WTC11 (cell line): ENCODE measurements at regions not wholly inside any gene's neighbourhood (a gene's known extent, or its start where the extent isn't known, plus 50 kb on each side); places are given as distances from the start of the nearest gene placed in this dataset.
A peak's percentile ranks its signal among the peaks of the same experiment; 100 is the strongest.
"Not testable (repeated sequence)": the region's sequence is repeated elsewhere in the genome, so short reads cannot be mapped to it uniquely, and the experiment has no call there.

Experiments used
- ATAC-seq: fragments of 200-7000 bp; cut with Tn5 transposase; 2 replicates; pipeline ENCODE4 v1.10.0; 2021; ENCODE audit warnings: mild to moderate bottlenecking, moderate library complexity
- CTCF ChIA-PET: fragments of 300-600 bp; sonication (Branson Sonifier 250); formaldehyde crosslinking; loops from one replicate; lab custom pipeline; 2021; ENCODE audit warnings: antibody characterized with exemption; lab: Charles Lee
- POLR2A ChIA-PET: fragments of 350-600 bp; sonication (Branson Sonifier 250); formaldehyde crosslinking; loops from one replicate; lab custom pipeline; 2021; ENCODE audit warnings: antibody characterized with exemption; lab: Charles Lee
- DNase-seq: peaks from one replicate; pipeline ENCODE4 v3.0.0; 2021; ENCODE audit warnings: low spot score
- H3K27ac Mint-ChIP-seq: 2 replicates; pipeline ENCODE4 v1.8.0; 2021; ENCODE audit warnings: mixed read lengths
- H3K27me3 Mint-ChIP-seq: 2 replicates; pipeline ENCODE4 v1.8.0; 2021; ENCODE audit warnings: low read depth, mild to moderate bottlenecking, moderate library complexity, mixed read lengths
- H3K36me3 Mint-ChIP-seq: 2 replicates; pipeline ENCODE4 v1.8.0; 2021; ENCODE audit warnings: mixed read lengths
- H3K4me1 Mint-ChIP-seq: 2 replicates; pipeline ENCODE4 v1.8.0; 2022; ENCODE audit warnings: mixed read lengths
- H3K4me3 Mint-ChIP-seq: 2 replicates; pipeline ENCODE4 v1.8.0; 2021; ENCODE audit warnings: mild to moderate bottlenecking, moderate library complexity, mixed read lengths
- H3K9me3 Mint-ChIP-seq: 2 replicates; pipeline ENCODE4 v1.8.0; 2021; ENCODE audit warnings: mixed read lengths
- ELF4 ChIP-seq: sonication (generic); formaldehyde crosslinking; IDR thresholded peaks from 2 replicates; pipeline ENCODE4 v1.8.1; 2022; ENCODE audit warnings: low read depth, mild to moderate bottlenecking, moderate library complexity, missing genetic modification reagents
- FOXP1 ChIP-seq: sonication (generic); formaldehyde crosslinking; IDR thresholded peaks from 2 replicates; pipeline ENCODE4 v1.8.0; 2022; ENCODE audit warnings: missing genetic modification reagents, mild to moderate bottlenecking, moderate library complexity, borderline replicate concordance
- IRF2 ChIP-seq: sonication (generic); formaldehyde crosslinking; IDR thresholded peaks from 2 replicates; pipeline ENCODE4 v1.8.0; 2022; ENCODE audit warnings: low read depth, missing genetic modification reagents, borderline replicate concordance
- SMAD3 ChIP-seq: sonication (generic); formaldehyde crosslinking; IDR thresholded peaks from 2 replicates; pipeline ENCODE4 v1.8.0; 2022; ENCODE audit warnings: missing genetic modification reagents, mild to moderate bottlenecking, borderline replicate concordance
- TEAD1 ChIP-seq: sonication (generic); formaldehyde crosslinking; IDR thresholded peaks from 2 replicates; pipeline ENCODE4 v1.8.0; 2022; ENCODE audit warnings: mild to moderate bottlenecking, missing genetic modification reagents
- TEAD4 ChIP-seq: sonication (generic); formaldehyde crosslinking; IDR thresholded peaks from 2 replicates; pipeline ENCODE4 v1.8.0; 2022; ENCODE audit warnings: mild to moderate bottlenecking, missing genetic modification reagents
- ZNF396 ChIP-seq: fragments of 250-450 bp; sonication (Bioruptor Pico); IDR thresholded peaks from 2 replicates; pipeline ENCODE4 v1.8.0; 2021; ENCODE audit warnings: mild to moderate bottlenecking, moderate library complexity, borderline replicate concordance
- TF ChIP-seq, protein P1 (sequence below): sonication (generic); formaldehyde crosslinking; IDR thresholded peaks from 2 replicates; pipeline ENCODE4 v1.8.0; 2023; ENCODE audit warnings: missing genetic modification reagents
- TF ChIP-seq, protein P2 (sequence below): sonication (generic); formaldehyde crosslinking; IDR thresholded peaks from 2 replicates; pipeline ENCODE4 v1.8.0; 2022; ENCODE audit warnings: mild to moderate bottlenecking, missing genetic modification reagents
- TF ChIP-seq, protein P3 (sequence below): fragments of 250-450 bp; sonication (Bioruptor Pico); IDR thresholded peaks from 2 replicates; pipeline ENCODE4 v2.1.2; 2022; ENCODE audit warnings: mild to moderate bottlenecking, moderate library complexity
- TF ChIP-seq, protein P4 (sequence below): sonication (generic); formaldehyde crosslinking; IDR thresholded peaks from 2 replicates; pipeline ENCODE4 v1.8.1; 2022; ENCODE audit warnings: low read depth, missing genetic modification reagents, borderline replicate concordance
- TF ChIP-seq, protein P5 (sequence below): sonication (generic); formaldehyde crosslinking; IDR thresholded peaks from 2 replicates; pipeline ENCODE4 v1.8.1; 2023; ENCODE audit warnings: mild to moderate bottlenecking, missing genetic modification reagents
- TF ChIP-seq, protein P6 (sequence below): sonication (generic); formaldehyde crosslinking; IDR thresholded peaks from 2 replicates; pipeline ENCODE4 v1.8.0; 2022; ENCODE audit warnings: mild to moderate bottlenecking, missing genetic modification reagents
- TF ChIP-seq, protein P7 (sequence below): fragments of 250-450 bp; sonication (Bioruptor Pico); IDR thresholded peaks from 2 replicates; pipeline ENCODE4 v1.9.0; 2021; ENCODE audit warnings: mild to moderate bottlenecking
- TF ChIP-seq, protein P8 (sequence below): sonication (generic); formaldehyde crosslinking; IDR thresholded peaks from 2 replicates; pipeline ENCODE4 v1.8.1; 2023; ENCODE audit warnings: mild to moderate bottlenecking, missing genetic modification reagents, borderline replicate concordance

DNA sequence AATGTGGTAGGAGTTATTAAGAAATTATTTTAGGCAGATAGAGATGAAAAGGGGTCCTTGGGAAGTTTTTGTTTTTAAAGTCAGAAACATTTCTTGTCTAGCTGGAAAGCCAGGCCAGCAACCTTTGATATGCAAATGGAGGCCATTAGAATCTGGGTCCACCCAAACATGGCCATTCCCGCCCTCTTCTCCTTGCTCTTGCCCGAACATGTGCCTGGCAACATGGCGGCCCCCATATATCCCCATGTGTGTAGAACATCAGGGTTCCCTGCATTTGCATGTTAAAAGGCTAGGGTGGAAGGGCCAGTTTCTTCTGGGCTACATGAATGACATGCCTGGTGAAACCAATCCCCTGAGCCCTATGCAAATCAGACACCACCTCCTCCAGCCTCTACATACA lies 80.7 kb upstream of the PLAC8 start:
- TF ChIP-seq IRF2 (CRISPR knock-in tag) (no peak), TEAD4 (no peak)
- TF ChIP-seq, protein P1, sequence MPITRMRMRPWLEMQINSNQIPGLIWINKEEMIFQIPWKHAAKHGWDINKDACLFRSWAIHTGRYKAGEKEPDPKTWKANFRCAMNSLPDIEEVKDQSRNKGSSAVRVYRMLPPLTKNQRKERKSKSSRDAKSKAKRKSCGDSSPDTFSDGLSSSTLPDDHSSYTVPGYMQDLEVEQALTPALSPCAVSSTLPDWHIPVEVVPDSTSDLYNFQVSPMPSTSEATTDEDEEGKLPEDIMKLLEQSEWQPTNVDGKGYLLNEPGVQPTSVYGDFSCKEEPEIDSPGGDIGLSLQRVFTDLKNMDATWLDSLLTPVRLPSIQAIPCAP (CRISPR knock-in tag), result no peak
- TF ChIP-seq, protein P2, sequence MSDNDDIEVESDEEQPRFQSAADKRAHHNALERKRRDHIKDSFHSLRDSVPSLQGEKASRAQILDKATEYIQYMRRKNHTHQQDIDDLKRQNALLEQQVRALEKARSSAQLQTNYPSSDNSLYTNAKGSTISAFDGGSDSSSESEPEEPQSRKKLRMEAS, result peak; percentile 54; the same call in 1 of the 2 replicates
- H3K4me3 Mint-ChIP-seq, result no peak overlapping the region
- CTCF ChIA-PET, result interaction anchor here (1.1 to 1.2 kb wide), 2 partner anchors 55 to 85 kb away, joined by 3 to 4 read pairs; no protein-coding TSS in a partner anchor

DNA sequence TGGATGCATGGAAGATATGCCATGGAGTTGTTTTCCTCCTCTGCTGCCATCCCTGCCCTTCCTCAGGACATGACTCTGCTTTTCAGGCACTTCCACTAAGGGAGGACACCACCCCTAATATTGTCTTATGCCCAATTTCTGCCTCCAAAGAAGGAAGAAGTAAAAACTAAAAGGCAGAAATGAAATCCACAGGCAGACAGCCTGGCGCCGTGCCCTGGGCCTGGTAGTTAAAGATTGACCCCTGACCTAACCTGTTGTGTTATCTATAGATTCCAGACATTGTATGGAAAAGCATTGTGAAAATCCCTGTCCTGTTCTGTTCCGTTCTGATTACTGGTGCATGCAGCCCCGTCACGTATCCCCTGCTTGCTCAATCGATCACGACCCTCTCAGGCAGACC lies 80.1 kb upstream of the PLAC8 start:
- H3K27ac Mint-ChIP-seq, H3K4me3 Mint-ChIP-seq, CTCF ChIA-PET, H3K9me3 Mint-ChIP-seq, H3K27me3 Mint-ChIP-seq, ATAC-seq, POLR2A ChIA-PET, DNase-seq, H3K36me3 Mint-ChIP-seq: not testable (repeated sequence)
- peaks cover 22% of the 10 kb centered on the region for H3K4me1 Mint-ChIP-seq

More for the DNA sequence above, 80.7 kb upstream of the PLAC8 start:
- ATAC-seq, result no peak
- H3K36me3 Mint-ChIP-seq, result no peaks in the 10 kb centered on the region
- H3K4me1 Mint-ChIP-seq, result peaks cover 20% of the 10 kb centered on the region
- no peak for DNase-seq
- POLR2A ChIA-PET, result no interaction called here
- H3K27ac Mint-ChIP-seq, result no peak overlapping the region
- peaks cover 4% of the 10 kb centered on the region; the same call in 1 of the 2 replicates for H3K27me3 Mint-ChIP-seq
- H3K9me3 Mint-ChIP-seq, result peaks cover 9% of the 10 kb centered on the region

DNA sequence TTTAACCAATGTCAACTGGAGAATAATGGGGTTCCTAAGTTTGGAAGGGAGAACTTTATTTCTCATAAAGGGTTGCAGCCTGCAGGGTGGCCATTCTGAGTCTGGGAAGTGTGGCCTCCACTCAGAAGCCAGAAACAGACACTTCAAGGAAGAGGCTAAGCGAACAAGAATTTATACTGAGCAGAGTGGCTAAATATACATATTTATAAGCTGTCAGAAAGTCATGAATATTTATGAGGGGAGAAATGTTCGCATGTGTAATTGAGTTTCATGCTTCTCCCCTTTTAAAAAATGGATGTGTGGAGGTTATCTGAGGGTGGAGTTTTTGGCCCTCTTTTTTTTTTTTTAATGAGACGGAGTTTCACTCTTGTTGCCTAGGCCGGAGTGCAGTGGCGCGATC lies 78.1 kb upstream of the PLAC8 start:
- CTCF ChIA-PET, result no interaction called here
- H3K4me1 Mint-ChIP-seq, result peaks cover 19% of the 10 kb centered on the region
- DNase-seq (no peak), ATAC-seq (no peak)
- peaks cover 4% of the 10 kb centered on the region; the same call in 1 of the 2 replicates for H3K27me3 Mint-ChIP-seq
- no peak overlapping the region for H3K27ac Mint-ChIP-seq
- no peak overlapping the region for H3K4me3 Mint-ChIP-seq
- peaks cover 9% of the 10 kb centered on the region for H3K9me3 Mint-ChIP-seq
- no peaks in the 10 kb centered on the region for H3K36me3 Mint-ChIP-seq
- POLR2A ChIA-PET, result no interaction called here
- TF ChIP-seq, protein P3, sequence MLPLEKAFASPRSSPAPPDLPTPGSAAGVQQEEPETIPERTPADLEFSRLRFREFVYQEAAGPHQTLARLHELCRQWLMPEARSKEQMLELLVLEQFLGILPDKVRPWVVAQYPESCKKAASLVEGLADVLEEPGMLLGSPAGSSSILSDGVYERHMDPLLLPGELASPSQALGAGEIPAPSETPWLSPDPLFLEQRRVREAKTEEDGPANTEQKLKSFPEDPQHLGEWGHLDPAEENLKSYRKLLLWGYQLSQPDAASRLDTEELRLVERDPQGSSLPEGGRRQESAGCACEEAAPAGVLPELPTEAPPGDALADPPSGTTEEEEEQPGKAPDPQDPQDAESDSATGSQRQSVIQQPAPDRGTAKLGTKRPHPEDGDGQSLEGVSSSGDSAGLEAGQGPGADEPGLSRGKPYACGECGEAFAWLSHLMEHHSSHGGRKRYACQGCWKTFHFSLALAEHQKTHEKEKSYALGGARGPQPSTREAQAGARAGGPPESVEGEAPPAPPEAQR (CRISPR knock-in tag), result no peak
- TF ChIP-seq, protein P4, sequence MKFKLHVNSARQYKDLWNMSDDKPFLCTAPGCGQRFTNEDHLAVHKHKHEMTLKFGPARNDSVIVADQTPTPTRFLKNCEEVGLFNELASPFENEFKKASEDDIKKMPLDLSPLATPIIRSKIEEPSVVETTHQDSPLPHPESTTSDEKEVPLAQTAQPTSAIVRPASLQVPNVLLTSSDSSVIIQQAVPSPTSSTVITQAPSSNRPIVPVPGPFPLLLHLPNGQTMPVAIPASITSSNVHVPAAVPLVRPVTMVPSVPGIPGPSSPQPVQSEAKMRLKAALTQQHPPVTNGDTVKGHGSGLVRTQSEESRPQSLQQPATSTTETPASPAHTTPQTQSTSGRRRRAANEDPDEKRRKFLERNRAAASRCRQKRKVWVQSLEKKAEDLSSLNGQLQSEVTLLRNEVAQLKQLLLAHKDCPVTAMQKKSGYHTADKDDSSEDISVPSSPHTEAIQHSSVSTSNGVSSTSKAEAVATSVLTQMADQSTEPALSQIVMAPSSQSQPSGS (CRISPR knock-in tag), result no peak
- no peak for TF ChIP-seq ZNF396 (CRISPR knock-in tag)
- no peak for TF ChIP-seq ELF4 (CRISPR knock-in tag)
- TF ChIP-seq, protein P5, sequence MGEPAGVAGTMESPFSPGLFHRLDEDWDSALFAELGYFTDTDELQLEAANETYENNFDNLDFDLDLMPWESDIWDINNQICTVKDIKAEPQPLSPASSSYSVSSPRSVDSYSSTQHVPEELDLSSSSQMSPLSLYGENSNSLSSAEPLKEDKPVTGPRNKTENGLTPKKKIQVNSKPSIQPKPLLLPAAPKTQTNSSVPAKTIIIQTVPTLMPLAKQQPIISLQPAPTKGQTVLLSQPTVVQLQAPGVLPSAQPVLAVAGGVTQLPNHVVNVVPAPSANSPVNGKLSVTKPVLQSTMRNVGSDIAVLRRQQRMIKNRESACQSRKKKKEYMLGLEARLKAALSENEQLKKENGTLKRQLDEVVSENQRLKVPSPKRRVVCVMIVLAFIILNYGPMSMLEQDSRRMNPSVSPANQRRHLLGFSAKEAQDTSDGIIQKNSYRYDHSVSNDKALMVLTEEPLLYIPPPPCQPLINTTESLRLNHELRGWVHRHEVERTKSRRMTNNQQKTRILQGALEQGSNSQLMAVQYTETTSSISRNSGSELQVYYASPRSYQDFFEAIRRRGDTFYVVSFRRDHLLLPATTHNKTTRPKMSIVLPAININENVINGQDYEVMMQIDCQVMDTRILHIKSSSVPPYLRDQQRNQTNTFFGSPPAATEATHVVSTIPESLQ (CRISPR knock-in tag), result no peak
- TF ChIP-seq, protein P6, sequence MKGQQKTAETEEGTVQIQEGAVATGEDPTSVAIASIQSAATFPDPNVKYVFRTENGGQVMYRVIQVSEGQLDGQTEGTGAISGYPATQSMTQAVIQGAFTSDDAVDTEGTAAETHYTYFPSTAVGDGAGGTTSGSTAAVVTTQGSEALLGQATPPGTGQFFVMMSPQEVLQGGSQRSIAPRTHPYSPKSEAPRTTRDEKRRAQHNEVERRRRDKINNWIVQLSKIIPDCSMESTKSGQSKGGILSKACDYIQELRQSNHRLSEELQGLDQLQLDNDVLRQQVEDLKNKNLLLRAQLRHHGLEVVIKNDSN (CRISPR knock-in tag), result no peak
- TF ChIP-seq IRF2 (CRISPR knock-in tag), result no peak
- TF ChIP-seq TEAD1, result no peak

DNA sequence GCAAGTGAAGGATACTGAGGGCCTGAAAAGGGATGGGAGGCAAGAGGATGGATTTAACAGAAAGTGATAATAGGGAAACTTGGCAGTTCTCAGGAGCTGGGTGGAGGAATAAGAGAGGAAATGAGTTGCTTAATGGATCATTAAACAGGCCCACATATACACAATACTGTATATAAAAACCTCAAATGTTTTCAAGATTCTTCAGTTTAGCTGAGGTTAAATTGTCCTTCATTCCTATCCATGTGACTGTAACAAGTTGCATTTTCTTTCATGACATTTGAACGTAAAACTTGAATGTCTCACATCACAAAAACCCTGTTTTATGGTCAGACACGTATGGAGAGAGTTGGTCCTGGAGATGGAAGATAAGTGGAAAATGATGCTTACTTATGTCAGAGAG lies 76.5 kb upstream of the PLAC8 start:
- ATAC-seq, result no peak
- H3K4me3 Mint-ChIP-seq, result no peak overlapping the region
- ChIA-PET CTCF (no interaction called here), POLR2A (no interaction called here)
- peaks cover 4% of the 10 kb centered on the region; the same call in 1 of the 2 replicates for H3K27me3 Mint-ChIP-seq
- peaks cover 9% of the 10 kb centered on the region for H3K9me3 Mint-ChIP-seq
- no peak for DNase-seq
- no peaks in the 10 kb centered on the region for H3K36me3 Mint-ChIP-seq
- peaks cover 11% of the 10 kb centered on the region for H3K4me1 Mint-ChIP-seq
- no peak overlapping the region for H3K27ac Mint-ChIP-seq
- TF ChIP-seq FOXP1 (no peak), SMAD3 (CRISPR knock-in tag) (no peak)
- TF ChIP-seq, protein P7, sequence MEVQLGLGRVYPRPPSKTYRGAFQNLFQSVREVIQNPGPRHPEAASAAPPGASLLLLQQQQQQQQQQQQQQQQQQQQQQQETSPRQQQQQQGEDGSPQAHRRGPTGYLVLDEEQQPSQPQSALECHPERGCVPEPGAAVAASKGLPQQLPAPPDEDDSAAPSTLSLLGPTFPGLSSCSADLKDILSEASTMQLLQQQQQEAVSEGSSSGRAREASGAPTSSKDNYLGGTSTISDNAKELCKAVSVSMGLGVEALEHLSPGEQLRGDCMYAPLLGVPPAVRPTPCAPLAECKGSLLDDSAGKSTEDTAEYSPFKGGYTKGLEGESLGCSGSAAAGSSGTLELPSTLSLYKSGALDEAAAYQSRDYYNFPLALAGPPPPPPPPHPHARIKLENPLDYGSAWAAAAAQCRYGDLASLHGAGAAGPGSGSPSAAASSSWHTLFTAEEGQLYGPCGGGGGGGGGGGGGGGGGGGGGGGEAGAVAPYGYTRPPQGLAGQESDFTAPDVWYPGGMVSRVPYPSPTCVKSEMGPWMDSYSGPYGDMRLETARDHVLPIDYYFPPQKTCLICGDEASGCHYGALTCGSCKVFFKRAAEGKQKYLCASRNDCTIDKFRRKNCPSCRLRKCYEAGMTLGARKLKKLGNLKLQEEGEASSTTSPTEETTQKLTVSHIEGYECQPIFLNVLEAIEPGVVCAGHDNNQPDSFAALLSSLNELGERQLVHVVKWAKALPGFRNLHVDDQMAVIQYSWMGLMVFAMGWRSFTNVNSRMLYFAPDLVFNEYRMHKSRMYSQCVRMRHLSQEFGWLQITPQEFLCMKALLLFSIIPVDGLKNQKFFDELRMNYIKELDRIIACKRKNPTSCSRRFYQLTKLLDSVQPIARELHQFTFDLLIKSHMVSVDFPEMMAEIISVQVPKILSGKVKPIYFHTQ (CRISPR knock-in tag), result no peak
- TF ChIP-seq, protein P8, sequence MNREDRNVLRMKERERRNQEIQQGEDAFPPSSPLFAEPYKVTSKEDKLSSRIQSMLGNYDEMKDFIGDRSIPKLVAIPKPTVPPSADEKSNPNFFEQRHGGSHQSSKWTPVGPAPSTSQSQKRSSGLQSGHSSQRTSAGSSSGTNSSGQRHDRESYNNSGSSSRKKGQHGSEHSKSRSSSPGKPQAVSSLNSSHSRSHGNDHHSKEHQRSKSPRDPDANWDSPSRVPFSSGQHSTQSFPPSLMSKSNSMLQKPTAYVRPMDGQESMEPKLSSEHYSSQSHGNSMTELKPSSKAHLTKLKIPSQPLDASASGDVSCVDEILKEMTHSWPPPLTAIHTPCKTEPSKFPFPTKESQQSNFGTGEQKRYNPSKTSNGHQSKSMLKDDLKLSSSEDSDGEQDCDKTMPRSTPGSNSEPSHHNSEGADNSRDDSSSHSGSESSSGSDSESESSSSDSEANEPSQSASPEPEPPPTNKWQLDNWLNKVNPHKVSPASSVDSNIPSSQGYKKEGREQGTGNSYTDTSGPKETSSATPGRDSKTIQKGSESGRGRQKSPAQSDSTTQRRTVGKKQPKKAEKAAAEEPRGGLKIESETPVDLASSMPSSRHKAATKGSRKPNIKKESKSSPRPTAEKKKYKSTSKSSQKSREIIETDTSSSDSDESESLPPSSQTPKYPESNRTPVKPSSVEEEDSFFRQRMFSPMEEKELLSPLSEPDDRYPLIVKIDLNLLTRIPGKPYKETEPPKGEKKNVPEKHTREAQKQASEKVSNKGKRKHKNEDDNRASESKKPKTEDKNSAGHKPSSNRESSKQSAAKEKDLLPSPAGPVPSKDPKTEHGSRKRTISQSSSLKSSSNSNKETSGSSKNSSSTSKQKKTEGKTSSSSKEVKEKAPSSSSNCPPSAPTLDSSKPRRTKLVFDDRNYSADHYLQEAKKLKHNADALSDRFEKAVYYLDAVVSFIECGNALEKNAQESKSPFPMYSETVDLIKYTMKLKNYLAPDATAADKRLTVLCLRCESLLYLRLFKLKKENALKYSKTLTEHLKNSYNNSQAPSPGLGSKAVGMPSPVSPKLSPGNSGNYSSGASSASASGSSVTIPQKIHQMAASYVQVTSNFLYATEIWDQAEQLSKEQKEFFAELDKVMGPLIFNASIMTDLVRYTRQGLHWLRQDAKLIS (CRISPR knock-in tag), result no peak
